Uterus (tissue), 3 donors: ENCODE measurements at regions not wholly inside any gene's neighbourhood (a gene's known extent, or its start where the extent isn't known, plus 50 kb on each side); places are given as distances from the start of the nearest gene placed in this dataset.

ENCODE experiments used
- DNase-seq, 2 donors: peaks; one replicate each; pipeline ENCODE4 v3.0.0-alpha.2; 2019 to 2020
- H3K27ac ChIP-seq, 2 donors: fragments of 200-600 bp; sonication (generic); 1 replicate in 1 of 2; 2 replicates in 1 of 2; pipeline ENCODE4 v1.5.1; 2016 to 2018
- H3K27me3 ChIP-seq, 2 donors: fragments of 200-600 bp; sonication (generic); one replicate each; pipeline ENCODE4 v1.5.1; 2018 to 2019; ENCODE audit warnings: control low read depth in 1 of 2
- H3K36me3 ChIP-seq, 2 donors: fragments of 200-600 bp; sonication (generic); one replicate each; pipeline ENCODE4 v1.5.1; 2019; ENCODE audit warnings: control low read depth in 1 of 2
- H3K4me1 ChIP-seq, 2 donors: fragments of 200-600 bp; sonication (generic); one replicate each; pipeline ENCODE4 v1.5.1; 2018 to 2019; ENCODE audit warnings: control low read depth in 1 of 2
- H3K4me3 ChIP-seq, 2 donors: fragments of 200-600 bp; sonication (generic); 1 replicate in 1 of 2; 2 replicates in 1 of 2; pipeline ENCODE4 v1.5.1; 2018 to 2019; ENCODE audit warnings: mild to moderate bottlenecking in 1 of 2
- H3K9me3 ChIP-seq, 2 donors: fragments of 200-600 bp; sonication (generic); one replicate each; pipeline ENCODE4 v1.5.1; 2019; ENCODE audit warnings: control low read depth in 1 of 2
- POLR2A ChIP-seq, 2 donors: fragments of 450-650 bp; IDR thresholded peaks; one replicate each; pipeline ENCODE4 v1.6.1; 2016; ENCODE audit warnings: antibody characterized with exemption in 2 of 2, mild to moderate bottlenecking in 1 of 2, moderate library complexity in 1 of 2
- intact Hi-C: fragments of 100-400 bp; cut with DNase I; formaldehyde crosslinking; loops from one replicate; pipeline ENCODE4 v1.15.1; 2023; ENCODE audit warnings: low total_unique reads
- TF ChIP-seq, protein P1 (sequence below), 4 experiments: fragments of 200-600 bp in 2 of 4; fragments of 450-650 bp in 2 of 4; sonication (generic) in 2 of 4; IDR thresholded peaks; one replicate each; pipeline ENCODE4 v1.5.1; 2016 to 2019; ENCODE audit warnings: antibody characterized with exemption in 4 of 4, mild to moderate bottlenecking in 2 of 4, moderate library complexity in 1 of 4
- donor health status: DM: yes; HTN: yes; CAD: no.

DNA sequence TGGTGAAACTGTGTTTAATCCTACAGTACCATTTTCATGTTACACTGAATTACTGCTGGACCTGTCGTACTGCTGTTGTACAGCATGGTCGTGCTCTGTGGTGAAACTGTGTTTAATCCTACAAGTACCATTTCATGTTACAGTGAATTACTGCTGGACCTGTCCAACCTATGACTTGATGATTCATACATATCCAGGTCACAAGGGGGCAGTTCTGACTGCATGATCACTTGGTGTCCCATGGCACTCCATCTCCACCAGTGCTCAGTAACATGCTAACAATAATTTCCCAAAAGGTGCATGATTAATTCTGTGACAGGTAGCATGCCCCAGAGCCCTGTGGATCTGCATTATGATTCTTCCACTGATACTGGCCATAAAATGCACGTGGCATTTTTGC is 101.6 kb downstream of the ADCYAP1 start:
- no peaks in the 10 kb centered on the region for H3K27me3 ChIP-seq
- intact Hi-C loops, result no loop called here
- no peak for TF ChIP-seq POLR2A (IDR thresholded peaks at IDR 0.05)
- TF ChIP-seq, protein P1, sequence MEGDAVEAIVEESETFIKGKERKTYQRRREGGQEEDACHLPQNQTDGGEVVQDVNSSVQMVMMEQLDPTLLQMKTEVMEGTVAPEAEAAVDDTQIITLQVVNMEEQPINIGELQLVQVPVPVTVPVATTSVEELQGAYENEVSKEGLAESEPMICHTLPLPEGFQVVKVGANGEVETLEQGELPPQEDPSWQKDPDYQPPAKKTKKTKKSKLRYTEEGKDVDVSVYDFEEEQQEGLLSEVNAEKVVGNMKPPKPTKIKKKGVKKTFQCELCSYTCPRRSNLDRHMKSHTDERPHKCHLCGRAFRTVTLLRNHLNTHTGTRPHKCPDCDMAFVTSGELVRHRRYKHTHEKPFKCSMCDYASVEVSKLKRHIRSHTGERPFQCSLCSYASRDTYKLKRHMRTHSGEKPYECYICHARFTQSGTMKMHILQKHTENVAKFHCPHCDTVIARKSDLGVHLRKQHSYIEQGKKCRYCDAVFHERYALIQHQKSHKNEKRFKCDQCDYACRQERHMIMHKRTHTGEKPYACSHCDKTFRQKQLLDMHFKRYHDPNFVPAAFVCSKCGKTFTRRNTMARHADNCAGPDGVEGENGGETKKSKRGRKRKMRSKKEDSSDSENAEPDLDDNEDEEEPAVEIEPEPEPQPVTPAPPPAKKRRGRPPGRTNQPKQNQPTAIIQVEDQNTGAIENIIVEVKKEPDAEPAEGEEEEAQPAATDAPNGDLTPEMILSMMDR (IDR thresholded peaks at IDR 0.05), result no peak
- H3K27ac ChIP-seq, result no peak overlapping the region
- no peak overlapping the region for H3K4me3 ChIP-seq
- no peaks in the 10 kb centered on the region for H3K36me3 ChIP-seq
- no peak for DNase-seq
- no peaks in the 10 kb centered on the region for H3K4me1 ChIP-seq
- no peaks in the 10 kb centered on the region for H3K9me3 ChIP-seq

GRCh38 chr18:1006965-1007364 is 102.3 kb downstream of the ADCYAP1 start:
- Histone ChIP-seq H3K36me3 (no peaks in the 10 kb centered on the region), H3K27me3 (no peaks in the 10 kb centered on the region), H3K4me1 (no peaks in the 10 kb centered on the region), H3K27ac (no peak overlapping the region), H3K9me3 (no peaks in the 10 kb centered on the region), H3K4me3 (no peak overlapping the region)
- DNase-seq, result no peak
- intact Hi-C loops, result no loop called here
- TF ChIP-seq POLR2A (IDR thresholded peaks at IDR 0.05), result no peak
- TF ChIP-seq, protein P1 (IDR thresholded peaks at IDR 0.05), result no peak

GRCh38 chr18:1011349-1011748 is 106.7 kb downstream of the ADCYAP1 start:
- Histone ChIP-seq H3K4me1 (peaks cover 0 to 6% of the 10 kb centered on the region in 2 donors), H3K27me3 (no peaks in the 10 kb centered on the region), H3K4me3 (no peak overlapping the region), H3K9me3 (no peaks in the 10 kb centered on the region), H3K27ac (no peak overlapping the region), H3K36me3 (no peaks in the 10 kb centered on the region)
- intact Hi-C loops, result no loop called here
- TF ChIP-seq, protein P1 (IDR thresholded peaks at IDR 0.05), result no peak
- TF ChIP-seq POLR2A (IDR thresholded peaks at IDR 0.05), result no peak
- DNase-seq, result no peak

DNA sequence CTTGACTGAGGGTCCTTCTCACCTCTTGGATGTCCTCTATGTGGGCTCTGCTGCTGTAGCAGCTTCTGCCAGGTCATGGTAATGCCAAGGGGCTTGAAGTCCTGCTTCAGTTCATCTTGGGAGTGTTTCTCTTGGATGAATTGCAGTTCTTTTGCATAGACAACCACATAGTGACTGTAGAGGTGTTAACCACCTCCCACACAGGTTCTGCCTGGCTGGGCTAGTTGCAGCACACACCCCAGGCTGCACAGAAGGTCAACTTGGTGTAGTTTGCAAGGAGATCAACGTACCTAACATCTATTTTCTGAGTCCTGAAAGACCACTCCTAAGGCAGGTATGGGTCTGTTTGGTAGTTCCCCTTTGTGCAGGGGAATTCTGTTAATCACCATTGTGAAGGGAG is 108.1 kb downstream of the ADCYAP1 start:
- DNase-seq, result no peak
- H3K4me1 ChIP-seq, result peaks cover 0 to 6% of the 10 kb centered on the region in 2 donors
- no peak overlapping the region for H3K27ac ChIP-seq
- no peaks in the 10 kb centered on the region for H3K36me3 ChIP-seq
- intact Hi-C loops, result no loop called here
- TF ChIP-seq, protein P1 (IDR thresholded peaks at IDR 0.05), result no peak
- no peak for TF ChIP-seq POLR2A (IDR thresholded peaks at IDR 0.05)
- H3K9me3 ChIP-seq, result no peaks in the 10 kb centered on the region
- H3K4me3 ChIP-seq, result no peak overlapping the region
- H3K27me3 ChIP-seq, result no peaks in the 10 kb centered on the region

GRCh38 chr18:1013951-1014350 is 109.3 kb downstream of the ADCYAP1 start:
- TF ChIP-seq POLR2A (IDR thresholded peaks at IDR 0.05), result no peak
- TF ChIP-seq, protein P1 (IDR thresholded peaks at IDR 0.05), result no peak
- Histone ChIP-seq H3K4me3 (no peak overlapping the region), H3K27me3 (no peaks in the 10 kb centered on the region), H3K36me3 (no peaks in the 10 kb centered on the region), H3K27ac (no peak overlapping the region), H3K4me1 (peaks cover 0 to 6% of the 10 kb centered on the region in 2 donors), H3K9me3 (no peaks in the 10 kb centered on the region)
- DNase-seq, result no peak
- intact Hi-C loops, result no loop called here
